Esophagus mucosa (tissue), 1 donor: ENCODE measurements at regions not wholly inside any gene's neighbourhood (a gene's known extent, or its start where the extent isn't known, plus 50 kb on each side); places are given as distances from the start of the nearest gene placed in this dataset.
A peak's percentile ranks its signal among the peaks of the same experiment; 100 is the strongest.

ENCODE experiments used
- ATAC-seq: fragments of 200-7000 bp; cut with Tn5 transposase; one replicate; pipeline ENCODE4 v1.9.1; 2020
- donor health status: DM: yes; HTN: yes; CAD: no.

- ATAC-seq, result no peak
Measured at GRCh38 chr5:166367391-166367790, 1924.1 kb upstream of the WWC1 start.

GRCh38 chr5:166369346-166369745 lies 1922.1 kb upstream of the WWC1 start:
- ATAC-seq, result no peak

GRCh38 chr5:166369807-166370206 lies 1921.6 kb upstream of the WWC1 start:
- no peak for ATAC-seq

GRCh38 chr5:166370928-166371690 lies 1920.3 kb upstream of the WWC1 start:
- ATAC-seq, result no peak

- ATAC-seq, result no peak
Measured at GRCh38 chr5:166373817-166374216, 1917.6 kb upstream of the WWC1 start.

GRCh38 chr5:166377756-166378155 lies 1913.7 kb upstream of the WWC1 start:
- no peak for ATAC-seq

GRCh38 chr5:166379517-166379916 lies 1911.9 kb upstream of the WWC1 start:
- ATAC-seq, result no peak

- ATAC-seq, result no peak
Measured at GRCh38 chr5:166382031-166382430, 1909.4 kb upstream of the WWC1 start.

GRCh38 chr5:166398131-166398530 lies 1893.3 kb upstream of the WWC1 start:
- ATAC-seq, result no peak

- ATAC-seq, result peak; percentile 74
Measured at GRCh38 chr5:166399781-166400180, 1891.7 kb upstream of the WWC1 start.

GRCh38 chr5:166401391-166401790 lies 1890.1 kb upstream of the WWC1 start:
- no peak for ATAC-seq

GRCh38 chr5:166412191-166412590 lies 1879.3 kb upstream of the WWC1 start:
- ATAC-seq, result no peak

- no peak for ATAC-seq
Measured at GRCh38 chr5:166427211-166427610, 1864.2 kb upstream of the WWC1 start.

GRCh38 chr5:166428264-166428803 lies 1863.1 kb upstream of the WWC1 start:
- no peak for ATAC-seq

- ATAC-seq, result no peak
Measured at GRCh38 chr5:166430491-166431319, 1860.7 kb upstream of the WWC1 start.

- ATAC-seq, result no peak
Measured at GRCh38 chr5:166431456-166431855, 1860.0 kb upstream of the WWC1 start.

GRCh38 chr5:166433679-166434078 lies 1857.8 kb upstream of the WWC1 start:
- ATAC-seq, result no peak

GRCh38 chr5:166436872-166437271 lies 1854.6 kb upstream of the WWC1 start:
- ATAC-seq, result no peak

- ATAC-seq, result no peak
Measured at GRCh38 chr5:166486348-166486747, 1805.1 kb upstream of the WWC1 start.

- no peak for ATAC-seq
Measured at GRCh38 chr5:166488560-166488959, 1802.9 kb upstream of the WWC1 start.

GRCh38 chr5:166493040-166493439 lies 1798.4 kb upstream of the WWC1 start:
- no peak for ATAC-seq

GRCh38 chr5:166493612-166494011 lies 1797.8 kb upstream of the WWC1 start:
- no peak for ATAC-seq

- no peak for ATAC-seq
Measured at GRCh38 chr5:166497496-166498104, 1793.8 kb upstream of the WWC1 start.
